Tibial artery (tissue), 4 donors: ENCODE measurements at regions not wholly inside any gene's neighbourhood (a gene's known extent, or its start where the extent isn't known, plus 50 kb on each side); places are given as distances from the start of the nearest gene placed in this dataset.
"Not testable (repeated sequence)": the region's sequence is repeated elsewhere in the genome, so short reads cannot be mapped to it uniquely, and the experiment has no call there.

Source experiments
- DNase-seq, 2 donors: peaks; one replicate each; pipeline ENCODE4 v3.0.0-alpha.2; 2019
- H3K27ac ChIP-seq, 2 donors: fragments of 200-600 bp; sonication (generic) in 1 of 2; 1 replicate in 1 of 2; 2 replicates in 1 of 2; pipeline ENCODE4 v1.5.1; 2018 to 2019; ENCODE audit warnings: mild to moderate bottlenecking in 1 of 2
- H3K27me3 ChIP-seq, 2 donors: fragments of 200-600 bp; sonication (generic) in 1 of 2; one replicate each; pipeline versions ENCODE4 v1.5.1 to v1.6.0; 2016 to 2019
- H3K36me3 ChIP-seq, 3 donors: fragments of 200-600 bp; sonication (generic) in 2 of 3; one replicate each; pipeline ENCODE4 v1.5.1; 2016 to 2019; ENCODE audit warnings: mild to moderate bottlenecking in 2 of 3
- H3K4me1 ChIP-seq, 4 donors: fragments of 200-600 bp; sonication (generic) in 2 of 4; 1 replicate in 3 of 4; 2 replicates in 1 of 4; pipeline ENCODE4 v1.5.1; 2016 to 2019
- H3K4me3 ChIP-seq, 2 donors: fragments of 200-600 bp; sonication (generic) in 1 of 2; 1 replicate in 1 of 2; 2 replicates in 1 of 2; pipeline ENCODE4 v1.5.1; 2018 to 2019; ENCODE audit warnings: mild to moderate bottlenecking in 2 of 2
- H3K9me3 ChIP-seq, 3 donors: fragments of 200-600 bp; sonication (generic) in 1 of 3; one replicate each; pipeline ENCODE4 v1.5.1; 2016 to 2019
- intact Hi-C: fragments of 100-400 bp; cut with DNase I; formaldehyde crosslinking; loops from one replicate; pipeline ENCODE4 v1.15.0; 2023; ENCODE audit warnings: low total_unique reads
- TF ChIP-seq, protein P1 (sequence below), 2 experiments: fragments of 200-600 bp in 1 of 2; fragments of 450-650 bp in 1 of 2; IDR thresholded peaks; one replicate each; pipeline ENCODE4 v1.5.1; 2017 to 2019; ENCODE audit warnings: antibody characterized with exemption in 2 of 2, mild to moderate bottlenecking in 1 of 2, moderate library complexity in 1 of 2

DNA sequence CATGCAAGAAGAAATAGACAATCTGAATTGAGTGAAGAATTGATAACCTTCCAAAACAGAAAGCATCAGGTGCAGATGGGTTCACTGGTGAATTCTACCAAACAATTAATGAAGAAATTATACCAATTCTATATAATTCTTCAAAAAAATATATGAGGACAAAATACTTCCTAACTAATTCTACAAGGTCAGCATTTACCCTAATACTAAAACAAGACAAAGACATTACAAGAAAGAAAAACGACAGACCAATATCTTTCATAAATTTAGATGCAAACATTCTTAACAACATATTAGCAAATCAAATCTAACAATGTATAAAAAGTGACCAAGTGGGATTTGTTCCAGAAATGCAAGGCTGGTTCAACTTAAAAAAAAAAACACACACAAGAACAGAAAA, 183.9 kb downstream of the BARX1 start:
- Histone ChIP-seq H3K4me3 (no peak overlapping the region), H3K27me3 (no peaks in the 10 kb centered on the region), H3K27ac (no peak overlapping the region), H3K36me3 (no peaks in the 10 kb centered on the region), H3K9me3 (peaks cover 0 to 11% (median 6%) of the 10 kb centered on the region in 3 donors), H3K4me1 (no peaks in the 10 kb centered on the region)
- intact Hi-C loops, result no loop called here
- TF ChIP-seq, protein P1, sequence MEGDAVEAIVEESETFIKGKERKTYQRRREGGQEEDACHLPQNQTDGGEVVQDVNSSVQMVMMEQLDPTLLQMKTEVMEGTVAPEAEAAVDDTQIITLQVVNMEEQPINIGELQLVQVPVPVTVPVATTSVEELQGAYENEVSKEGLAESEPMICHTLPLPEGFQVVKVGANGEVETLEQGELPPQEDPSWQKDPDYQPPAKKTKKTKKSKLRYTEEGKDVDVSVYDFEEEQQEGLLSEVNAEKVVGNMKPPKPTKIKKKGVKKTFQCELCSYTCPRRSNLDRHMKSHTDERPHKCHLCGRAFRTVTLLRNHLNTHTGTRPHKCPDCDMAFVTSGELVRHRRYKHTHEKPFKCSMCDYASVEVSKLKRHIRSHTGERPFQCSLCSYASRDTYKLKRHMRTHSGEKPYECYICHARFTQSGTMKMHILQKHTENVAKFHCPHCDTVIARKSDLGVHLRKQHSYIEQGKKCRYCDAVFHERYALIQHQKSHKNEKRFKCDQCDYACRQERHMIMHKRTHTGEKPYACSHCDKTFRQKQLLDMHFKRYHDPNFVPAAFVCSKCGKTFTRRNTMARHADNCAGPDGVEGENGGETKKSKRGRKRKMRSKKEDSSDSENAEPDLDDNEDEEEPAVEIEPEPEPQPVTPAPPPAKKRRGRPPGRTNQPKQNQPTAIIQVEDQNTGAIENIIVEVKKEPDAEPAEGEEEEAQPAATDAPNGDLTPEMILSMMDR (IDR thresholded peaks at IDR 0.05), result no peak
- no peak for DNase-seq

GRCh38 chr9:93761822-93762221, 185.4 kb downstream of the PHF2 start:
- DNase-seq, result no peak
- no peak overlapping the region for H3K27ac ChIP-seq
- no peaks in the 10 kb centered on the region for H3K4me1 ChIP-seq
- TF ChIP-seq, protein P1 (IDR thresholded peaks at IDR 0.05), result no peak
- H3K27me3 ChIP-seq, result peaks cover 0 to 4% of the 10 kb centered on the region in 2 donors
- H3K9me3 ChIP-seq, result peaks cover 3 to 26% (median 25%) of the 10 kb centered on the region in 3 donors
- H3K4me3 ChIP-seq, result no peak overlapping the region
- no peaks in the 10 kb centered on the region for H3K36me3 ChIP-seq
- intact Hi-C loops, result no loop called here

GRCh38 chr9:93750045-93750444, 173.7 kb downstream of the PHF2 start:
- DNase-seq, result no peak
- H3K9me3 ChIP-seq, result peaks cover 0 to 38% (median 33%) of the 10 kb centered on the region in 3 donors
- no peaks in the 10 kb centered on the region for H3K36me3 ChIP-seq
- H3K27me3 ChIP-seq, result no peaks in the 10 kb centered on the region
- intact Hi-C loops, result no loop called here
- H3K4me1 ChIP-seq, result no peaks in the 10 kb centered on the region
- no peak overlapping the region for H3K27ac ChIP-seq
- TF ChIP-seq, protein P1 (IDR thresholded peaks at IDR 0.05), result no peak
- no peak overlapping the region for H3K4me3 ChIP-seq

DNA sequence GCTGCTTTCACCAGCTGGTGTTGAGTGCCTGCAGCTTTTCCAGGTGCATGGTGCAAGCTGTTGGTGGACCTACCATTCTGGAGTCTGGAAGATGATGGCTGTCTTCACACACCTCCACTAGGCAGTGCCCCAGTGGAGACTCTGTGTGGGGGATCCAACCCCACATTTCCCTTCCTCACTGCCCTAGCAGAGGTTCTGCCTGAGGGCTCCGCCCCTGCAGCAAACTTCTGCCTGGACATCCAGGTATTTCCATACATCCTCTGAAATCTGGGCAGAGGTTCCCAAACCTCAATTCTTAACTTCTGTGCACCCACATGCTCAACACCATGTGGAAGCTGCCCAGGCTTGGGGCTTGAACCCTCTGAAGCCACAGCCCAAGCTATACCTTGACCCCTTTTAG, 172.4 kb downstream of the PHF2 start:
- peaks cover 0 to 38% (median 33%) of the 10 kb centered on the region in 3 donors for H3K9me3 ChIP-seq

DNA sequence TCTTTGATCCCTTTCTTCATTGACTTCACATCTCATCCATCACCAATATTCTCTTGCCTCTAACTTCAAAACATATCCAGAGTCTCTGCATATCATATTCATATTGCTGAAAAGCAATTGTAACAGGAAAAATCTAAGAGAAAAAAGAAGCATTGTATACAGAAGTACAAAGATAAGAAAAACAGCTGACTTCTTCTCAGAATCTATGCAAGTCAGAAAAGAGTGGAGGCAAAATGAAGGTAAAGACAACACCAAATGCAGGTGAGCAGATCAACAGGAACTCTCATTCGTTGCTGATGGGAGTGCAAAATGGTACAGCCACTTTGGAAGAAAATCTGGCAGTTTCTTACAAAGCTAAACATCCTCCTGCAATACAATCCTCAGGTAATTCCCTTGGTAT, 155.6 kb downstream of the PHF2 start:
- Histone ChIP-seq H3K27me3 (peaks cover 0 to 13% of the 10 kb centered on the region in 2 donors), H3K4me1 (no peaks in the 10 kb centered on the region), H3K36me3 (no peaks in the 10 kb centered on the region), H3K27ac (no peak overlapping the region), H3K9me3 (peaks cover 0 to 18% (median 12%) of the 10 kb centered on the region in 3 donors), H3K4me3 (no peak overlapping the region)
- no peak for DNase-seq
- TF ChIP-seq, protein P1 (IDR thresholded peaks at IDR 0.05), result no peak
- intact Hi-C loops, result no loop called here

More for the DNA sequence above, 172.4 kb downstream of the PHF2 start:
- H3K27me3 ChIP-seq, DNase-seq, intact Hi-C loops, H3K36me3 ChIP-seq, H3K4me3 ChIP-seq, H3K27ac ChIP-seq, H3K4me1 ChIP-seq: not testable (repeated sequence)

DNA sequence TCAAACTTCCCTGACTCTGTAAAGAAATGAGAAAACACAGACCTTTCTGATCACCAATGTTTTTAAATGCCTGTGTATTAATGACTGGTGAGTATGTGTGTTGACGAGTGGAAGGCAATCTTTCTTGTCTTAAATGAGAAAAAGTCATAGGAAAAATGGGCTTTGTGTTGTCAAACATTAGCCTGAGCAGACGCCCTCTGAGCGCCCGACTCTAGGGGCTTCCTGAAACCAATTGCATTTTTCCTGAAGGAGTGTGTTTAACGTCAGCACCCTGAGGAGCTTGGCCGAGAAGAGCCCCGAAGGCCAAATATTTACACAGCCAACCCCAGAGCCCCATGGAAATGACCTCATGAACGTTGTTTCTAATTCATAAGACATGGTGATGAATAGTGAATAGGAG, 154.3 kb downstream of the PHF2 start:
- Histone ChIP-seq H3K4me1 (no peaks in the 10 kb centered on the region), H3K9me3 (peaks cover 0 to 18% (median 12%) of the 10 kb centered on the region in 3 donors), H3K27ac (no peak overlapping the region), H3K4me3 (no peak overlapping the region), H3K27me3 (peaks cover 0 to 19% of the 10 kb centered on the region in 2 donors), H3K36me3 (no peaks in the 10 kb centered on the region)
- DNase-seq, result no peak
- intact Hi-C loops, result no loop called here
- TF ChIP-seq, protein P1 (IDR thresholded peaks at IDR 0.05), result no peak
